ENCODE measurements at regions not wholly inside any gene's neighbourhood (a gene's known extent, or its start where the extent isn't known, plus 50 kb on each side); places are given as distances from the start of the nearest gene placed in this dataset.
"Not testable (repeated sequence)": the region's sequence is repeated elsewhere in the genome, so short reads cannot be mapped to it uniquely, and the experiment has no call there.

DNA sequence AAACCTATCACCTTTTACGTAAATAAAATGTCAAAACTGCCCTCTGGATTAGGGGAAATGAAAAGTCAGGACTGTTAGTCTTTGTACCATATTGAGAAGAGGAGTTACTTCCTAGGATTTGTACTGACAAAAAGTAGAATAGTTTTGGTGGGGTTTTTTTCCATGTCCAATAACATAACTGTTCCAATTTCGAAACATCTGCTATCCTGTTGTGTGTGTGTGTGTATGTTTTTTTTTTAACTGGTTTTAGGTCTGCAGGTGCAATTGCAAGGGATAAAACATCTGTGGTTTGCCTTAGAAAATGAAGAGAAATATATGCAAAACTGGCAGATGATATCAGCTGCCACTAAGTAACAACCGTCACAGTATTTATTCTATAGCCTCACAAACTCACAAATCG, 506.8 kb downstream of the NFIB start:
- POLR2A ChIA-PET, result no interaction called here
- Mint-ChIP-seq H3K36me3 (ENCODE audit: low read depth) (no peaks in the 10 kb centered on the region), H3K4me3 (no peak overlapping the region), H3K27me3 (no peaks in the 10 kb centered on the region), H3K27ac (no peak overlapping the region), H3K4me1 (no peaks in the 10 kb centered on the region), H3K9me3 (peaks cover 6% of the 10 kb centered on the region)
- CTCF ChIA-PET, result no interaction called here
- DNase-seq (no peak), ATAC-seq (ENCODE audit: low read depth) (no peak)
- intact Hi-C loops (cut with micrococcal nuclease), result no loop called here
- TF ChIP-seq, protein P1, sequence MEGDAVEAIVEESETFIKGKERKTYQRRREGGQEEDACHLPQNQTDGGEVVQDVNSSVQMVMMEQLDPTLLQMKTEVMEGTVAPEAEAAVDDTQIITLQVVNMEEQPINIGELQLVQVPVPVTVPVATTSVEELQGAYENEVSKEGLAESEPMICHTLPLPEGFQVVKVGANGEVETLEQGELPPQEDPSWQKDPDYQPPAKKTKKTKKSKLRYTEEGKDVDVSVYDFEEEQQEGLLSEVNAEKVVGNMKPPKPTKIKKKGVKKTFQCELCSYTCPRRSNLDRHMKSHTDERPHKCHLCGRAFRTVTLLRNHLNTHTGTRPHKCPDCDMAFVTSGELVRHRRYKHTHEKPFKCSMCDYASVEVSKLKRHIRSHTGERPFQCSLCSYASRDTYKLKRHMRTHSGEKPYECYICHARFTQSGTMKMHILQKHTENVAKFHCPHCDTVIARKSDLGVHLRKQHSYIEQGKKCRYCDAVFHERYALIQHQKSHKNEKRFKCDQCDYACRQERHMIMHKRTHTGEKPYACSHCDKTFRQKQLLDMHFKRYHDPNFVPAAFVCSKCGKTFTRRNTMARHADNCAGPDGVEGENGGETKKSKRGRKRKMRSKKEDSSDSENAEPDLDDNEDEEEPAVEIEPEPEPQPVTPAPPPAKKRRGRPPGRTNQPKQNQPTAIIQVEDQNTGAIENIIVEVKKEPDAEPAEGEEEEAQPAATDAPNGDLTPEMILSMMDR (IDR thresholded peaks at IDR 0.05), result no peak

GRCh38 chr9:13806714-13807113, 507.2 kb downstream of the NFIB start:
- TF ChIP-seq, protein P1 (IDR thresholded peaks at IDR 0.05), result no peak
- CTCF ChIA-PET, result no interaction called here
- DNase-seq (no peak), ATAC-seq (ENCODE audit: low read depth) (no peak)
- peaks cover 6% of the 10 kb centered on the region for H3K9me3 Mint-ChIP-seq
- POLR2A ChIA-PET, result no interaction called here
- intact Hi-C loops (cut with micrococcal nuclease), result no loop called here
- H3K4me1 Mint-ChIP-seq, result no peaks in the 10 kb centered on the region
- no peak overlapping the region for H3K27ac Mint-ChIP-seq
- no peak overlapping the region for H3K4me3 Mint-ChIP-seq
- H3K27me3 Mint-ChIP-seq, result no peaks in the 10 kb centered on the region
- H3K36me3 Mint-ChIP-seq (ENCODE audit: low read depth), result no peaks in the 10 kb centered on the region

GRCh38 chr9:13805546-13805945, 508.4 kb downstream of the NFIB start:
- Mint-ChIP-seq H3K4me1 (no peaks in the 10 kb centered on the region), H3K9me3 (peaks cover 6% of the 10 kb centered on the region), H3K27me3 (no peaks in the 10 kb centered on the region), H3K36me3 (ENCODE audit: low read depth) (no peaks in the 10 kb centered on the region), H3K4me3 (no peak overlapping the region), H3K27ac (no peak overlapping the region)
- DNase-seq (no peak), ATAC-seq (ENCODE audit: low read depth) (no peak)
- POLR2A ChIA-PET, result no interaction called here
- TF ChIP-seq, protein P1 (IDR thresholded peaks at IDR 0.05), result no peak
- intact Hi-C loops (cut with micrococcal nuclease), result no loop called here
- CTCF ChIA-PET, result no interaction called here

- Mint-ChIP-seq H3K27ac (no peak overlapping the region), H3K36me3 (ENCODE audit: low read depth) (no peaks in the 10 kb centered on the region), H3K4me3 (no peak overlapping the region), H3K27me3 (no peaks in the 10 kb centered on the region), H3K4me1 (no peaks in the 10 kb centered on the region), H3K9me3 (peaks cover 6% of the 10 kb centered on the region)
- ChIA-PET POLR2A (no interaction called here), CTCF (no interaction called here)
- ATAC-seq (ENCODE audit: low read depth), result no peak
- DNase-seq, result no peak
- TF ChIP-seq, protein P1 (IDR thresholded peaks at IDR 0.05), result no peak
- intact Hi-C loops (cut with micrococcal nuclease), result no loop called here
These were observed 509.4 kb downstream of the NFIB start for GRCh38 chr9:13804532-13804931.

DNA sequence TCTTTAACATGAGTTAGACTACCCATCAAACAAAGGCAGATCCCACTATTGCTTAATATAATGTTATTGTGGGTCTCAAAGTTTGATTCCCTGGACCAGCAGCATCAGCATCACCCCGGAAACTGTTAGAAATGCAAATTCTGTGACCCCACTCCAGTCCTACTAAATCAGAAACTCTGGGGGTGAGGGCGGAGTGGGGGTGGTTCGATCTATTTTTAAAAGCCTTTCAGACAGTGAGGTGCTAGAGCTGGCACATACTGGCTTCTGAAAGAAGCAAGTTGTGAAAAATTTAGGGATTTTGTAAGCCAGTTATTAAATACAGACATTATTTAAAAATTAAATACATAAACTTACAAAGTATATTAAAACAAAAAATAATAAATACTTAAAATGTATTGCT, 513.2 kb downstream of the NFIB start:
- H3K9me3 Mint-ChIP-seq, result peaks cover 12% of the 10 kb centered on the region
- no peak for DNase-seq
- H3K4me1 Mint-ChIP-seq, result no peaks in the 10 kb centered on the region
- H3K36me3 Mint-ChIP-seq (ENCODE audit: low read depth), result no peaks in the 10 kb centered on the region
- no peak overlapping the region for H3K27ac Mint-ChIP-seq
- TF ChIP-seq, protein P1 (IDR thresholded peaks at IDR 0.05), result no peak
- no peaks in the 10 kb centered on the region for H3K27me3 Mint-ChIP-seq
- ATAC-seq (ENCODE audit: low read depth), result no peak
- ChIA-PET POLR2A (no interaction called here), CTCF (no interaction called here)
- no peak overlapping the region for H3K4me3 Mint-ChIP-seq
- intact Hi-C loops (cut with micrococcal nuclease), result no loop called here

DNA sequence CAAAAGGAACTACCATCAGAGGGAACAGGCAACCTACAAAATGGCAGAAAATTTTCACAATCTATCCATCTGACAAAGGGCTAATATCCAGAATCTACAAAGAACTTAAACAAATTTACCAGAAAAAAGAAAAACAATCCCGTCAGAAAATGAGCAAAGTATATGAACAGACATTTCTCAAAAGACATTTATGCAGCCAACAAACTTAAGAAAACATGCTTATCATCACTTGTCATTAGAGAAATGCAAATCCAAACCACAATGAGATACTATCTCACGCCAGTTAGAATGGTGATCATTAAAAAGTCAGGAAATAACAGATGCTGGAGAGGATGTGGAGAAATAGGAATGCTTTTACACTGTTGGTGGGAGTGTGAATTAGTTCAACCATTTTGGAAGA, 516.2 kb downstream of the NFIB start:
- intact Hi-C loops (cut with micrococcal nuclease); H3K36me3 Mint-ChIP-seq (ENCODE audit: low read depth); CTCF ChIA-PET; H3K27me3 Mint-ChIP-seq; POLR2A ChIA-PET; H3K4me3 Mint-ChIP-seq; ATAC-seq (ENCODE audit: low read depth); DNase-seq; H3K4me1 Mint-ChIP-seq; H3K27ac Mint-ChIP-seq: not testable (repeated sequence)
- peaks cover 11% of the 10 kb centered on the region for H3K9me3 Mint-ChIP-seq
